ENCODE measurements at regions not wholly inside any gene's neighbourhood (a gene's known extent, or its start where the extent isn't known, plus 50 kb on each side); places are given as distances from the start of the nearest gene placed in this dataset.
"Not testable (repeated sequence)": the region's sequence is repeated elsewhere in the genome, so short reads cannot be mapped to it uniquely, and the experiment has no call there.

GRCh38 chr17:77341069-77341541 lies 200.3 kb downstream of the SEC14L1 start:
- no peaks in the 10 kb centered on the region for H4K20me1 ChIP-seq (ENCODE audit: insufficient read depth)
- H3K79me2 ChIP-seq (ENCODE audit: insufficient read depth, low read depth) = peaks cover 78% of the 10 kb centered on the region
- H3K27me3 ChIP-seq (ENCODE audit: insufficient read depth, low read depth) = no peaks in the 10 kb centered on the region
- H3K27ac ChIP-seq = no peak overlapping the region
- no peak overlapping the region for H2AFZ ChIP-seq (ENCODE audit: low read depth)
- H3K4me1 ChIP-seq (ENCODE audit: low read depth, poor library complexity, severe bottlenecking) = peaks cover 43% of the 10 kb centered on the region
- no peak overlapping the region for H3K9ac ChIP-seq
- no peak overlapping the region for H3K4me2 ChIP-seq
- H3K4me3 ChIP-seq (IDR thresholded peaks at IDR 0.05; ENCODE audit: insufficient read depth, low read depth, low read length) = no peak overlapping the region
- TF ChIP-seq CTCF (conservative IDR thresholded peaks at IDR 0.05; ENCODE audit: low read depth, low read length) = no peak
- no peaks in the 10 kb centered on the region for H3K36me3 ChIP-seq (ENCODE audit: insufficient read depth)

- not testable (repeated sequence) for H3K27ac ChIP-seq; H3K27me3 ChIP-seq (ENCODE audit: insufficient read depth, low read depth); H2AFZ ChIP-seq (ENCODE audit: low read depth); H3K9ac ChIP-seq; H4K20me1 ChIP-seq (ENCODE audit: insufficient read depth); H3K4me3 ChIP-seq (IDR thresholded peaks at IDR 0.05; ENCODE audit: insufficient read depth, low read depth, low read length); H3K36me3 ChIP-seq (ENCODE audit: insufficient read depth); H3K4me2 ChIP-seq
- H3K79me2 ChIP-seq (ENCODE audit: insufficient read depth, low read depth) = peaks cover 72% of the 10 kb centered on the region
- H3K4me1 ChIP-seq (ENCODE audit: low read depth, poor library complexity, severe bottlenecking) = peaks cover 56% of the 10 kb centered on the region
Observed at GRCh38 chr17:77342656-77342990, 201.9 kb downstream of the SEC14L1 start.

GRCh38 chr17:77343031-77343800 lies 202.4 kb downstream of the SEC14L1 start:
- Histone ChIP-seq H3K36me3 (ENCODE audit: insufficient read depth) (no peaks in the 10 kb centered on the region), H4K20me1 (ENCODE audit: insufficient read depth) (no peaks in the 10 kb centered on the region), H3K27me3 (ENCODE audit: insufficient read depth, low read depth) (no peaks in the 10 kb centered on the region), H3K79me2 (ENCODE audit: insufficient read depth, low read depth) (peaks cover 67% of the 10 kb centered on the region), H3K27ac (no peak overlapping the region), H3K4me2 (no peak overlapping the region), H3K9ac (no peak overlapping the region), H2AFZ (ENCODE audit: low read depth) (no peak overlapping the region), H3K4me1 (ENCODE audit: low read depth, poor library complexity, severe bottlenecking) (peaks cover 56% of the 10 kb centered on the region), H3K4me3 (IDR thresholded peaks at IDR 0.05; ENCODE audit: insufficient read depth, low read depth, low read length) (no peak overlapping the region)
- no peak for TF ChIP-seq CTCF (conservative IDR thresholded peaks at IDR 0.05; ENCODE audit: low read depth, low read length)

- Histone ChIP-seq H4K20me1 (ENCODE audit: insufficient read depth) (no peaks in the 10 kb centered on the region), H3K4me2 (no peak overlapping the region), H3K79me2 (ENCODE audit: insufficient read depth, low read depth) (peaks cover 68% of the 10 kb centered on the region), H3K36me3 (ENCODE audit: insufficient read depth) (no peaks in the 10 kb centered on the region), H2AFZ (ENCODE audit: low read depth) (no peak overlapping the region), H3K4me3 (IDR thresholded peaks at IDR 0.05; ENCODE audit: insufficient read depth, low read depth, low read length) (no peak overlapping the region), H3K9ac (no peak overlapping the region), H3K27ac (no peak overlapping the region), H3K27me3 (ENCODE audit: insufficient read depth, low read depth) (no peaks in the 10 kb centered on the region), H3K4me1 (ENCODE audit: low read depth, poor library complexity, severe bottlenecking) (peaks cover 56% of the 10 kb centered on the region)
- no peak for TF ChIP-seq CTCF (conservative IDR thresholded peaks at IDR 0.05; ENCODE audit: low read depth, low read length)
Observed at GRCh38 chr17:77344038-77344437, 203.3 kb downstream of the SEC14L1 start.

GRCh38 chr17:77345260-77345910 lies 204.6 kb downstream of the SEC14L1 start:
- Histone ChIP-seq H3K4me1 (ENCODE audit: low read depth, poor library complexity, severe bottlenecking) (peaks cover 58% of the 10 kb centered on the region), H3K79me2 (ENCODE audit: insufficient read depth, low read depth) (peaks cover 65% of the 10 kb centered on the region), H3K4me3 (IDR thresholded peaks at IDR 0.05; ENCODE audit: insufficient read depth, low read depth, low read length) (no peak overlapping the region), H4K20me1 (ENCODE audit: insufficient read depth) (no peaks in the 10 kb centered on the region), H3K9ac (no peak overlapping the region), H2AFZ (ENCODE audit: low read depth) (no peak overlapping the region), H3K4me2 (no peak overlapping the region), H3K27ac (no peak overlapping the region; the same call in 1 of the 2 replicates), H3K36me3 (ENCODE audit: insufficient read depth) (no peaks in the 10 kb centered on the region), H3K27me3 (ENCODE audit: insufficient read depth, low read depth) (no peaks in the 10 kb centered on the region)
- no peak for TF ChIP-seq CTCF (conservative IDR thresholded peaks at IDR 0.05; ENCODE audit: low read depth, low read length)
